Vagina (tissue), 2 donors: ENCODE measurements at regions not wholly inside any gene's neighbourhood (a gene's known extent, or its start where the extent isn't known, plus 50 kb on each side); places are given as distances from the start of the nearest gene placed in this dataset.
"Not testable (repeated sequence)": the region's sequence is repeated elsewhere in the genome, so short reads cannot be mapped to it uniquely, and the experiment has no call there.

Source experiments
- POLR2A ChIP-seq, 2 donors: fragments of 450-650 bp; IDR thresholded peaks; one replicate each; pipeline ENCODE4 v1.6.1; 2017; ENCODE audit warnings: antibody characterized with exemption in 2 of 2, mild to moderate bottlenecking in 2 of 2, moderate library complexity in 2 of 2
- TF ChIP-seq, protein P1 (sequence below), 3 experiments: fragments of 450-650 bp in 2 of 3; fragments of 200-600 bp in 1 of 3; sonication (generic) in 1 of 3; IDR thresholded peaks; one replicate each; pipeline ENCODE4 v1.5.1; 2017 to 2019; ENCODE audit warnings: antibody characterized with exemption in 3 of 3, mild to moderate bottlenecking in 2 of 3, moderate library complexity in 2 of 3

DNA sequence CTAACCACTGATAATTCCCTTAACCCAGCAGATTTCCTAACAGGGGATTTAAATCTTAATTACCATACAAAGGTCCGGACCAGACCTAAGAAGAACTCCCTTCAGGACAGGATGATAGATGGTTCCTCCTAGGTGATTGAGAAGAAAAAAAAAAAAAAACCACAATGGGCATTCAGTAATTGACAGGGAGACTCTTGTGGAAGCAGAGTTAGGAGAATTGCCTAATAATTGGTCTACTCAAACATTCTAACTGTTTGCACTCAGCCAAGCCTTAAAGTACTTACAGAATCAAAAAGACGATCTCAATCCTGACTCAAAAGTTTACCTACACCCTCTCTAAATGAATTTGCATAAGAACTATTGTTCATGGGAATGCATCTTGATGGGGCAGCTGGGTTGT, 844.7 kb upstream of the ACVR2A start:
- TF ChIP-seq, protein P1, sequence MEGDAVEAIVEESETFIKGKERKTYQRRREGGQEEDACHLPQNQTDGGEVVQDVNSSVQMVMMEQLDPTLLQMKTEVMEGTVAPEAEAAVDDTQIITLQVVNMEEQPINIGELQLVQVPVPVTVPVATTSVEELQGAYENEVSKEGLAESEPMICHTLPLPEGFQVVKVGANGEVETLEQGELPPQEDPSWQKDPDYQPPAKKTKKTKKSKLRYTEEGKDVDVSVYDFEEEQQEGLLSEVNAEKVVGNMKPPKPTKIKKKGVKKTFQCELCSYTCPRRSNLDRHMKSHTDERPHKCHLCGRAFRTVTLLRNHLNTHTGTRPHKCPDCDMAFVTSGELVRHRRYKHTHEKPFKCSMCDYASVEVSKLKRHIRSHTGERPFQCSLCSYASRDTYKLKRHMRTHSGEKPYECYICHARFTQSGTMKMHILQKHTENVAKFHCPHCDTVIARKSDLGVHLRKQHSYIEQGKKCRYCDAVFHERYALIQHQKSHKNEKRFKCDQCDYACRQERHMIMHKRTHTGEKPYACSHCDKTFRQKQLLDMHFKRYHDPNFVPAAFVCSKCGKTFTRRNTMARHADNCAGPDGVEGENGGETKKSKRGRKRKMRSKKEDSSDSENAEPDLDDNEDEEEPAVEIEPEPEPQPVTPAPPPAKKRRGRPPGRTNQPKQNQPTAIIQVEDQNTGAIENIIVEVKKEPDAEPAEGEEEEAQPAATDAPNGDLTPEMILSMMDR (IDR thresholded peaks at IDR 0.05) = not testable (repeated sequence)
- TF ChIP-seq POLR2A (IDR thresholded peaks at IDR 0.05) = not testable (repeated sequence)
